Loucy (cell line): ENCODE measurements at regions not wholly inside any gene's neighbourhood (a gene's known extent, or its start where the extent isn't known, plus 50 kb on each side); places are given as distances from the start of the nearest gene placed in this dataset.
"Not testable (repeated sequence)": the region's sequence is repeated elsewhere in the genome, so short reads cannot be mapped to it uniquely, and the experiment has no call there.

ENCODE experiments used
- H2AFZ ChIP-seq: fragments of 200-600 bp; sonication (generic); 2 replicates; pipeline ENCODE4 v1.6.0; 2016; ENCODE audit warnings: antibody characterized with exemption, mild to moderate bottlenecking, low read length, moderate library complexity
- H3F3A ChIP-seq: fragments of 200-600 bp; 2 replicates; pipeline ENCODE4 v1.6.0; 2016; ENCODE audit warnings: antibody characterized with exemption, low read depth, mild to moderate bottlenecking
- H3K27me3 ChIP-seq: fragments of 200-600 bp; sonication (generic); 2 replicates; pipeline ENCODE4 v1.6.1; 2014; ENCODE audit warnings: low read length, mild to moderate bottlenecking; ENCODE audit not compliant: insufficient read depth, poor library complexity, severe bottlenecking
- H3K36me3 ChIP-seq: fragments of 200-600 bp; sonication (generic); 2 replicates; pipeline ENCODE4 v1.6.1; 2016; ENCODE audit warnings: low read length; ENCODE audit not compliant: insufficient read depth
- H3K4me1 ChIP-seq: fragments of 200-600 bp; sonication (generic); 2 replicates; pipeline ENCODE4 v1.5.1; 2014; ENCODE audit warnings: low read length, mild to moderate bottlenecking; ENCODE audit not compliant: insufficient read depth, poor library complexity, severe bottlenecking
- H3K4me2 ChIP-seq: fragments of 200-600 bp; sonication (generic); 2 replicates; pipeline ENCODE4 v1.6.0; 2014; ENCODE audit warnings: antibody characterized with exemption, low read length, low read depth, mild to moderate bottlenecking; ENCODE audit not compliant: poor library complexity, severe bottlenecking
- H3K4me3 ChIP-seq: fragments of 200-600 bp; sonication (generic); 2 replicates; pipeline ENCODE4 v1.5.1; 2014; ENCODE audit warnings: low read length, mild to moderate bottlenecking, mixed read lengths; ENCODE audit not compliant: poor library complexity, severe bottlenecking
- H3K79me2 ChIP-seq: fragments of 200-600 bp; sonication (generic); 2 replicates; pipeline ENCODE4 v1.6.1; 2014; ENCODE audit warnings: low read length; ENCODE audit not compliant: insufficient read depth
- H3K9ac ChIP-seq: fragments of 200-600 bp; sonication (generic); 2 replicates; pipeline ENCODE4 v1.6.0; 2014; ENCODE audit warnings: mild to moderate bottlenecking, low read depth, low read length, moderate library complexity; ENCODE audit not compliant: poor library complexity, severe bottlenecking
- H3K9me2 ChIP-seq: fragments of 200-600 bp; sonication (generic); replicated peaks from 2 replicates; pipeline ENCODE4 v1.6.1; 2016; ENCODE audit warnings: low read depth, low read length, mixed read lengths
- H3K9me3 ChIP-seq: fragments of 200-600 bp; sonication (generic); 2 replicates; pipeline ENCODE4 v1.6.1; 2014; ENCODE audit warnings: mild to moderate bottlenecking, antibody characterized with exemption, low read length, low read depth; ENCODE audit not compliant: insufficient read depth
- H4K20me1 ChIP-seq: fragments of 200-600 bp; sonication (generic); 2 replicates; pipeline ENCODE4 v1.6.0; 2014; ENCODE audit warnings: antibody characterized with exemption, low read length, mild to moderate bottlenecking; ENCODE audit not compliant: insufficient read depth, poor library complexity, severe bottlenecking
- CTCF ChIP-seq: fragments of 200-600 bp; sonication (generic); conservative IDR thresholded peaks from 2 replicates; pipeline ENCODE4 v1.5.1; 2014; ENCODE audit warnings: mild to moderate bottlenecking, antibody characterized with exemption, low read length
- EZH2phosphoT487 ChIP-seq: fragments of 200-600 bp; IDR thresholded peaks from 2 replicates; pipeline ENCODE4 v1.6.1; 2018; ENCODE audit warnings: antibody characterized with exemption, mild to moderate bottlenecking, moderate library complexity, borderline replicate concordance

GRCh38 chr5:123699571-123699970 is 187.6 kb downstream of the CSNK1G3 start:
- TF ChIP-seq EZH2phosphoT487 (no peak), CTCF (no peak)
- no peaks in the 10 kb centered on the region for H3F3A ChIP-seq
- H2AFZ ChIP-seq, result no peak overlapping the region
- H3K9me2 ChIP-seq, result no peaks in the 10 kb centered on the region
- H4K20me1 ChIP-seq, result no peaks in the 10 kb centered on the region
- no peak overlapping the region for H3K4me2 ChIP-seq
- no peak overlapping the region for H3K4me3 ChIP-seq
- H3K27me3 ChIP-seq, result no peaks in the 10 kb centered on the region
- no peaks in the 10 kb centered on the region for H3K4me1 ChIP-seq
- H3K36me3 ChIP-seq, result no peaks in the 10 kb centered on the region
- no peak overlapping the region for H3K9ac ChIP-seq
- no peaks in the 10 kb centered on the region for H3K79me2 ChIP-seq
- H3K9me3 ChIP-seq, result no peaks in the 10 kb centered on the region

GRCh38 chr5:123698937-123699336 is 187.0 kb downstream of the CSNK1G3 start:
- not testable (repeated sequence) for H4K20me1 ChIP-seq, H2AFZ ChIP-seq, H3K79me2 ChIP-seq, H3F3A ChIP-seq, H3K4me3 ChIP-seq, H3K27me3 ChIP-seq, H3K4me2 ChIP-seq, H3K9me2 ChIP-seq, H3K9me3 ChIP-seq, H3K9ac ChIP-seq, H3K4me1 ChIP-seq, H3K36me3 ChIP-seq

GRCh38 chr5:123696921-123697341 is 185.0 kb downstream of the CSNK1G3 start:
- no peak for TF ChIP-seq CTCF
- TF ChIP-seq EZH2phosphoT487, result no peak
- Histone ChIP-seq H3K9me3 (no peaks in the 10 kb centered on the region), H3K4me1 (no peaks in the 10 kb centered on the region), H2AFZ (no peak overlapping the region), H3F3A (no peaks in the 10 kb centered on the region), H3K4me3 (no peak overlapping the region), H4K20me1 (no peaks in the 10 kb centered on the region), H3K36me3 (no peaks in the 10 kb centered on the region), H3K79me2 (no peaks in the 10 kb centered on the region), H3K4me2 (no peak overlapping the region), H3K9me2 (no peaks in the 10 kb centered on the region), H3K9ac (no peak overlapping the region), H3K27me3 (no peaks in the 10 kb centered on the region)

- H3K9me2 ChIP-seq, result no peaks in the 10 kb centered on the region
- no peaks in the 10 kb centered on the region for H3K79me2 ChIP-seq
- no peaks in the 10 kb centered on the region for H3F3A ChIP-seq
- no peaks in the 10 kb centered on the region for H3K4me1 ChIP-seq
- no peaks in the 10 kb centered on the region for H3K27me3 ChIP-seq
- H3K4me3 ChIP-seq, result no peak overlapping the region
- H3K4me2 ChIP-seq, result no peak overlapping the region
- H4K20me1 ChIP-seq, result no peaks in the 10 kb centered on the region
- TF ChIP-seq EZH2phosphoT487 (no peak), CTCF (no peak)
- no peaks in the 10 kb centered on the region for H3K36me3 ChIP-seq
- H3K9ac ChIP-seq, result no peak overlapping the region
- H2AFZ ChIP-seq, result no peak overlapping the region
- no peaks in the 10 kb centered on the region for H3K9me3 ChIP-seq
Measured at GRCh38 chr5:123690821-123691220, 178.8 kb downstream of the CSNK1G3 start.
